ENCODE measurements at regions not wholly inside any gene's neighbourhood (a gene's known extent, or its start where the extent isn't known, plus 50 kb on each side); places are given as distances from the start of the nearest gene placed in this dataset.

GRCh38 chr1:34330061-34330460 is 153.4 kb downstream of the C1orf94 start:
- no peak for DNase-seq (ENCODE audit: low read depth in 2 of 2)

DNA sequence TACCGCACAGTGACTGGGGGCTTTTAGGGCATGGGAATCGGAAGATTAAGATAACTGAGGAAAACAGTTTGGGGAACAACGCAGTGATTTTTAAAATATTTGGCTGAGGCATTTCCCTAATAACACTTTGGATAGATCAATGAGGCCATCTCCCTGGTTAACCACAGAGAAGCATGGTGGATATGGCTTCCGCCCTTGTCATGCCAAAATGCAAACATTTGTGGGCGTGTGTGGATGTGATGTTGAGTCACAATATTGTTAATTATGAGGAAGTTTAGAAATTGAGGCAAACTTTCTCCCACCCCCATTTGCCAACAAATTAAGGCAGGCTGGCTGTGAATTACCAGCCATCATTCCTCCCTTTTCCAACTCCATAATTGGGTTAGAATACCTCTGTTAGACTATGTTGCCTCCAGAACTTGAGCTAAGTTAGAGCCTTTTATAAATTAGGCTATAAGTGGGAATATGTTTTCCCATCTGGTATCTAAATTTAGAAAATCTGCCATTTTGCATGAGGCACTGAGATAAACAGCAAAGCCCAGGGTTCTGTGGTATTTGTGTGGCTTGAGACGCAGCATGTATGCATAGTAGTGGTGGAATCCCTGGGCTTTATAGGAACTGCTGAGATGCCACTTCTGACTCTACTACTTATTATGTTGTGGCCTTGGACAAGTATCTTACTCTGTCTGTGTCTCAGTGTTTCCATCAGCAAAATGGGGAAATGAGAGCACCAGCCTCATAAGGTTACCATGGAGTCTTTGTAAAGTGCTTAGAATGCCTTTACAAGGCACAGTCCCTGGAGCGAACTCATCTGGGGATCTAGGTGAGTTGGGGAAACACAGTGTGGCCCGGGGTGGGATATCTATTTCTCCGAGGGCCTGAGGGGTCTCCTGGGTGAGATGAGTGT is 154.6 kb downstream of the C1orf94 start:
- DNase-seq (ENCODE audit: low read depth in 2 of 2) = no peak

GRCh38 chr1:34332996-34333395 is 156.3 kb downstream of the C1orf94 start:
- DNase-seq (ENCODE audit: low read depth in 2 of 2) = no peak

- no peak for DNase-seq (ENCODE audit: low read depth in 2 of 2)
Measured at GRCh38 chr1:34338871-34339270, 162.2 kb downstream of the C1orf94 start.

GRCh38 chr1:34341896-34342295 is 165.2 kb downstream of the C1orf94 start:
- no peak for DNase-seq (ENCODE audit: low read depth in 2 of 2)

- DNase-seq (ENCODE audit: low read depth in 2 of 2) = no peak
Measured at GRCh38 chr1:34342334-34342733, 165.6 kb downstream of the C1orf94 start.

DNA sequence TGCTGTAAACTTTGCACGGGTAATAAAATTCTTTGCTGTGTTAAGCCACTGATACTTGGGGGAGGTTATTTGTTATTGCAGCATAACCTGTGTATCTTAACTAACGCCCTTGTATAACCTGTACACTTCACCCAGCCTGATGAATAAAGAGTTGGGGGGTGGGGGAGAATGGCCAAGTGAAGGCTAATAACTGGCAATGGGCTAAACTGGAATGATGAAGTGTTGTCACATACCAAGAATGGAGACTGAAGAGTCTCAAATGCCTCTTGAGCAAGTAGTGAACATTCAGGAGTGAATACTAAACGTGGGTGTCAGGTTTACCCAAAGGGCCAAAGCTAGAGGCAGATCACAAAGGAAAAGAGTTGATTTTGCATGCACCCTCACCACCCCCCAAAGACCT is 169.4 kb downstream of the C1orf94 start:
- no peak for DNase-seq (ENCODE audit: low read depth in 2 of 2)

- no peak for DNase-seq (ENCODE audit: low read depth in 2 of 2)
Measured at GRCh38 chr1:34353409-34353808, 176.7 kb downstream of the C1orf94 start.

DNA sequence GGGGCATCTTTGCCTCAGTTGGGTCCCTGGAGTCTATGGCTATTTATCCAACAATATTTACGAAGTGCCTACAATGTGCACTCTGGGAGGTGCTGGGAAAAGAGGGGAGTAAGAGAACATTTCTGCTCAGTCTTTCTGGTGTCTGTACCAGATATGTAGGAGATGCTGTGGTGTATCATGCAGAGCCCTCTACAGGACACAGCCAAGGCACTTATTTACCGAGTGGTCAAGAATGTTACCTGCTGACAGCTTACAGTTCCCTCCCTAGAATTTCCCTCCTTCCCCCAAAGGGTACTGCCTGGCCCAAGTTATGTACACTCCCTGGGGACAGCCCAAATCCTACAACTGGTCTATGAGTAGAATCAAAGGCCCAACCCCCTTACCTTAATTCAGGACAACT is 177.7 kb downstream of the C1orf94 start:
- DNase-seq (ENCODE audit: low read depth in 2 of 2) = no peak

DNA sequence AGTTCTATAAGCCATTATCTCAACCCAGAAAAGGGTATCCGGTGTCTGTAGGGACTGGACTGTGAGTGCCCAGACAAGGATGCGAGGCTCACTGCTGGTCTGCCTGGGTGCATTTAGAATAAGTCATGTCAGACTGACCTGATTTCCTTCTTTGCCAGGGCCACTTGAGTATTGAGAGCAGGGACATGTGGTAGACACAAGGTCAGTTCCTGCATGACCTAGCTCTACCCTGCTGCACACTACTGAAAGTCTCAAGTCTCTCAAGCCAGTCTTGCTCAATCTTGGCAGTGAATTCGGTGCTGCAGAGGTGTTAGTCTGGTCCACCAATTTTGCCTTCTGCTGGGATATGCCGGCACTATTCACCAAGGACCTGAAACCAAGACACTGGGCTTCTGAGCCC is 180.1 kb downstream of the C1orf94 start:
- no peak for DNase-seq (ENCODE audit: low read depth in 2 of 2)

GRCh38 chr1:34358636-34359035 is 181.9 kb downstream of the C1orf94 start:
- no peak for DNase-seq (ENCODE audit: low read depth in 2 of 2)

DNA sequence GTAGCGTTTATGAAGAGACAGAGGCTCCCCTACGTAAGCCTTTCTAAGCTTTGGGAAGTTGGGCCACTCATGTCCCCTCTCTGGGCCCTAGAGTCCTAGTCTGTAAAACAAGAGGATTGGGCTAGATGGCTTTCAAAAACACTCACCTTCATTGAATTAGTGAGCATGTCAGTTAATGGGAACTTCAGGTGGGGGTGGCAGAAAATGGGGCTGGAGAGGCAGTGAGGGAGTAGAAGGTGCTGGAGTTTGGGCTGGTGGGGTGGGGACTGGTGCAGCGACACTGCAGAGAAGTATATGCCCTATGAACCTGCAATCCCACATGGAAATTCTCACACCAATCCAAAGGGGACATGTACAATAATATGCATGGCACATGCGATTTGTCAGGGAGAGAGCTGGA is 182.7 kb downstream of the C1orf94 start:
- DNase-seq (ENCODE audit: low read depth in 2 of 2) = no peak

DNA sequence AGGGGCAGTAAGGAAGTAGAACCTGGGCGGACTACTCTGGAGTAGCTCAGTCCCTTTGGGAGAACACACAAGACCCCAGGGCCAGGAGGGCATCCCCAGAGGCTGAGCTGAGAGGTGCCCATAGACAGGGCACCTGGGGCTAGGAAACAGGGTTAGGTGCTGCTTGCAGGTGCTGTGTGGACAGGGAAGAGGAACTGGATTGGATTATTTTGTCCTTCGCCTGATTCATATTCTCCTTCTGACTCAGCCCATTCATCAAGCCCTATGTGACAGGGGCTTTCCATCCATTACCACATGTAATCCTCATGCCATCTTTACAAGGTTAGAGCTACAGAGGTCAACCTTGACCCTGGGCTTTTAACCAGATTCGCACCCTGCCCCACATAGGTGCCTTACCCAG is 183.9 kb downstream of the C1orf94 start:
- DNase-seq (ENCODE audit: low read depth in 2 of 2) = no peak

DNA sequence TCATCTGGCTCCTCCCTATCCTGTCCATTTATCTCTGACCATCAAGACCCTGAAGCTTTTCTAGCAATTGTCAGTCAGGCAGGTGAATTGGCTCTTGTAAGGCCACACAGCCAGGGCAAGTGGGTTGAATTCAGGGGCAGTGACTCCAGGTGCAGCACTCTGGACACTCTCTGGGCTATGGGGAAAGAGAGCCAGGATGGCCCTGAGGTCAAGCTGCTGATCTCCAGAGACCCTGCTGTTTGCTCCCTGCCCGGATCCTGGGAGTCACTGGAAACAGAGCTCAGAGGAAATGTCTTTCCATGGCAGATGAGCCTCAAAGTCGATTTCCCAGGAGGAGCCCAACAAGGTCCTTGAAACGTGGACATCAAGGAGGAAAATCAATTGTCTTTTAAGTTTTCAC is 184.4 kb downstream of the C1orf94 start:
- DNase-seq (ENCODE audit: low read depth in 2 of 2) = no peak

DNA sequence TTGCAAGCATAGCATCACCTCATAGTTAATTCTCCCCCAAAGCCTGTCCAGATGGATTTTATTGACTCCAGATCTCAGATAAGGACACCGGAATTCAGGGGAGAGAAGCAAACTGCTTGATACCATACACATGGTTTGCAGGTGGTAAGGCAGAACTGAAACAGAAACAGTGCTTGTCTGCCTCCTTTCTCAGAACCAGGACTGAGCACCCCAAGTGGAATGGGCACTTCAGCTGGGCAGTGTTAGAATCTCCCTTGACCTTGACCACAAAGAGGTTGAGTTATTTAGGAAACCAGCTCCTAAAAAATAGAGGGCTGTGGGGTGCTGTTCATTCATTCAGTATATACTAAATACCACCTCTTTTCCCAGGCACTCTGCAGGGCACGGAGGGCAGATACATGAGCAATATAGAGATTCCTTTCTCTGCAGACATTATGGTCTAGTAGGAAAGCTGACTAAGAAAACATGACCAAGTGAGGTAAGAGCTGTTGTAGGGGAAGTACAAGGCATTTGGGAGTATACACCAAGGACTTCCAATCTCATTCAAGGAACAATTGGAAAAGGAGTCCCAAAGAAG is 185.2 kb downstream of the C1orf94 start:
- DNase-seq (ENCODE audit: low read depth in 2 of 2) = no peak

GRCh38 chr1:34362949-34363348 is 186.2 kb downstream of the C1orf94 start:
- DNase-seq (ENCODE audit: low read depth in 2 of 2) = no peak

DNA sequence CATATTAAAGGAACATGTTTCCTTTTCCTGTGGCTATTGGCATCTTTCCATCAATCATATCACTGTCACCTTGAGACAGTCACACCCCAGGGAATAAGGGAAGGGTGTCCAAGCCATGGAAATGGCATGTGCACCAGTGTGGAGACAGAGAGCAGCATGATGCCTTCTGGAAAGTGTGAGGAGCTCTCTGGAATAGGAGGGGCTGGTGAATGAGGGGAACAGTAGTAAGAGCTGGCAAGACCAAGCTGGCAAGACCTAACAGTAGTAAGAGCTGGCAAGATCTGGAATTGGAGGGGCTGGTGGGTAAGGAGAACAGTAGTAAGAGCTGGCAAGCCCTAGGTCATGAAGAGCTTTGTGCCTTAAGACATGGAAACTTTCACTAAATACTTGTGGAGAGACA is 186.7 kb downstream of the C1orf94 start:
- no peak for DNase-seq (ENCODE audit: low read depth in 2 of 2)

DNA sequence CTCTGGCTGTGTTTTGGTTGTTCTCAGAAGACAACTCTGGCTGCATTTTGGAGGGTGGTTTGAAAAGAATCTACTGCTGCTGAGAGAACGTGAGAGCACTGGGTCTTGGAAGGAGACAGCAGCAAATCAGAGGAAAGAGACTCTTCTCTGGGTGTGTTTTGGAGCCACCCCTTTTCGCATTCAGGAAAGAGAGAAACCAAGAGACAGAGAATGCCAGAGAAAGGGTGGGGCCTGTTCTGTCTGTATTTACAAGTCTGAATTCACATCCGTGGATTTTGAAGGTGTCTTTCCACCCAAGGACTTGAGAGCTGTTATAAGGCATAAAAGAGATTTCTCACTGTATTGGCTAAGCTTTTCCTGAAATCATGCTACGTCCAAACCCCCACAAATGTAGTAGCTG is 187.2 kb downstream of the C1orf94 start:
- DNase-seq (ENCODE audit: low read depth in 2 of 2) = no peak

GRCh38 chr1:34364376-34364775 is 187.7 kb downstream of the C1orf94 start:
- no peak for DNase-seq (ENCODE audit: low read depth in 2 of 2)

DNA sequence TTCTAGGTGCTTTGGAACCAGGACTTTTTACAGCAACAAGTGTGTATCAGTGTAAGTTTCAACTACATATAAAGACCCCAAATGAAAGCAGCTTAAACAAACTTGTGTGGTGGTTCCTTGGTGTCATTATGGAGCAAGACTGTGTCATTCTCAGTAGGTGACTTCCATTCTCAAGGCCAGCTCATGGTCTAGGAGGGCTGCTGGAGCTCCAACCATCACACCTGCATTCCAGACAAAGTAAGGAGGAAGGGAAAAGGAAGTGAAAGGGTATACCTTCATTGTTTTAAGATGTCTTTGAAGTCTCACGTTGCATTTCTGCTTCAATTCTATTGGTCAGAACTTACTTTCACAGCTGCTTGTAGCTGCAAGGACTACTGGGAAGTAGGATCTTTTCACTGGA is 188.6 kb downstream of the C1orf94 start:
- no peak for DNase-seq (ENCODE audit: low read depth in 2 of 2)

DNA sequence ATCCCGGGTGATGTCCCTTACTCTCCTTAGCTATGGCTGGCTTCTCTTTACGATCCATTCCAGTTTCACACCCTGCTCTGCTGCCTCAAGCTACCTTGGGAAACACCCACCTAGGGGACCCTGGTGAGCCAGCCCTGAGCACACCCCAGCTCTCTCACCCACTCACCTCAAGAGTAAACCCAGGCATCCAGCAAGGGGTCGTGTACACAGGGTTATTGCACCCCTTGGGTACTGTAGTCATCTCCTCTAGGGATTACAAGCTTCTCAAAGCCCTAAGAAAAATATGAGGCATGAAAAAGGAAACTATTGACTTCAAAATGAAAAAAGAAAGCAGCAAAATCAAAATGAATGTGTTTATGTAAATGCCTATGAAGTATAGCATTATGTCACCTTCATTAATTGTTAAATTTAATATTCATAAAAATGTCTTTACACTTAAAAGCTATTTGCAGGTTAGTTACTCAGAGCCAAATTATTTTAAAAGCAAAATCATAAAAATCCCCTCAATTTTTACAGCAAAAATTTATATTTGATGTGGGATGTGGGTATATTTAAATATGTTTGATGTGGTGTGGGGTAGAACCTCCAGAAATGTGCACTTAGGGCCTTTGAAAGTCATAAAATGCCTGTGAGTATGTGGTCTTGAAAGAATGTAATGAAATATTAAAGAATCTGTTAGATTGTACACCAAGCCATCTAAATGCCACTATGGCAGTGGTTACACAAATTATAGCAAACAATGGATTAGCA is 190.3 kb downstream of the C1orf94 start:
- no peak for DNase-seq (ENCODE audit: low read depth in 2 of 2)

GRCh38 chr1:34367954-34368353 is 191.2 kb downstream of the C1orf94 start:
- DNase-seq (ENCODE audit: low read depth in 2 of 2) = no peak
